ENCODE measurements at regions not wholly inside any gene's neighbourhood (a gene's known extent, or its start where the extent isn't known, plus 50 kb on each side); places are given as distances from the start of the nearest gene placed in this dataset.

GRCh38 chr10:35822316-35822715 is 180.2 kb upstream of the FZD8 start:
- intact Hi-C loops (cut with micrococcal nuclease; ENCODE audit: unreplicated experiment) = no loop called here
- ATAC-seq = peak; percentile 77
- POLR2A ChIA-PET = interaction anchor here (0.6 to 1.1 kb wide), 2 partner anchors 10 to 43 kb away, joined by 3 to 9 read pairs; no protein-coding TSS in a partner anchor
- Histone ChIP-seq H3K9me3 (replicated peaks; ENCODE audit: control insufficient read depth, insufficient read depth, low read length) (no peaks in the 10 kb centered on the region; the same call in 2 of the 3 replicates), H3K9ac (ENCODE audit: control insufficient read depth, insufficient read depth, low read length) (no peak overlapping the region), H4K20me1 (ENCODE audit: control insufficient read depth, insufficient read depth) (no peaks in the 10 kb centered on the region), H2AFZ (ENCODE audit: control insufficient read depth, low read depth, low read length) (no peak overlapping the region), H3K4me2 (ENCODE audit: control insufficient read depth, insufficient read depth) (no peak overlapping the region), H3K27me3 (replicated peaks in 1 of 2; ENCODE audit: control insufficient read depth in 2 of 2, insufficient read depth in 2 of 2, low read length in 1 of 2) (no peaks in the 10 kb centered on the region), H3K36me3 (ENCODE audit: control insufficient read depth in 2 of 2, insufficient read depth in 2 of 2, low read length in 1 of 2) (no peaks in the 10 kb centered on the region), H3K4me1 (ENCODE audit: control insufficient read depth, insufficient read depth, low read length) (no peaks in the 10 kb centered on the region), H3K27ac (ENCODE audit: control insufficient read depth, insufficient read depth) (no peak overlapping the region), H3K79me2 (ENCODE audit: control insufficient read depth, insufficient read depth, low read length) (no peaks in the 10 kb centered on the region), H3K4me3 (no peak overlapping the region)
- BruUV-seq (replicated peaks) = no TSS peak
- RAD21 ChIA-PET (ENCODE audit: unreplicated experiment) = interaction anchor here (1.0 to 2.4 kb wide), 3 partner anchors 8 to 12 kb away, joined by 5 to 12 read pairs (median 9); no protein-coding TSS in a partner anchor
- TF ChIP-seq RB1 (IDR thresholded peaks at IDR 0.05; ENCODE audit: borderline replicate concordance) (no peak), POU2F2 (IDR thresholded peaks at IDR 0.05; ENCODE audit: borderline replicate concordance, low read depth, low read length) (no peak), MEF2B (IDR thresholded peaks at IDR 0.05; ENCODE audit: partially characterized antibody, poor library complexity, severe bottlenecking) (peak; percentile 24), IKZF1 (conservative IDR thresholded peaks at IDR 0.05) (peak; percentile 15; the same call in 1 of the 2 replicates), RUNX3 (IDR thresholded peaks at IDR 0.05; ENCODE audit: low read length) (peak; percentile 26; the same call in 1 of the 2 replicates), RAD51 (IDR thresholded peaks at IDR 0.05) (no peak)
- CTCF ChIA-PET = interaction anchor here (1.0 to 1.4 kb wide), 2 partner anchors 10 to 75 kb away, joined by 3 to 4 read pairs; no protein-coding TSS in a partner anchor
- DNase-seq (ENCODE audit: low read depth, low spot score) = no peak
- 37% methylated on average over 9 of the region's 9 CpGs for WGBS (ENCODE audit: insufficient coverage, insufficient replicate concordance, low lambda C conversion rate, missing lambda C conversion rate)
- in situ Hi-C loops (cut with MboI) = no loop called here
- SMC1A ChIA-PET (ENCODE audit: uncharacterized antibody, unreplicated experiment) = interaction anchor here (1.0 to 3.2 kb wide), 6 partner anchors 9 to 43 kb away, joined by 3 to 17 read pairs (median 4); no protein-coding TSS in a partner anchor
- no peak for FAIRE-seq

- intact Hi-C loops (cut with micrococcal nuclease; ENCODE audit: unreplicated experiment) = no loop called here
- H3K9me3 ChIP-seq (replicated peaks; ENCODE audit: control insufficient read depth, insufficient read depth, low read length) = no peaks in the 10 kb centered on the region; the same call in 2 of the 3 replicates
- CTCF ChIA-PET = interaction anchor here (1.0 to 1.4 kb wide), 3 partner anchors 10 to 14 kb away, joined by 3 to 4 read pairs (median 3); no protein-coding TSS in a partner anchor
- POLR2A ChIA-PET = interaction anchor here (1.3 to 1.5 kb wide), 2 partner anchors 9 to 12 kb away, joined by 4 read pairs; no protein-coding TSS in a partner anchor
- no peaks in the 10 kb centered on the region for H3K36me3 ChIP-seq (ENCODE audit: control insufficient read depth in 2 of 2, insufficient read depth in 2 of 2, low read length in 1 of 2)
- H2AFZ ChIP-seq (ENCODE audit: control insufficient read depth, low read depth, low read length) = peak overlapping the region; percentile 44
- no peak overlapping the region for H3K4me2 ChIP-seq (ENCODE audit: control insufficient read depth, insufficient read depth)
- BruUV-seq (replicated peaks) = no TSS peak
- no peak overlapping the region for H3K4me3 ChIP-seq
- FAIRE-seq = peak; percentile 59
- H3K27me3 ChIP-seq (replicated peaks in 1 of 2; ENCODE audit: control insufficient read depth in 2 of 2, insufficient read depth in 2 of 2, low read length in 1 of 2) = no peaks in the 10 kb centered on the region
- H3K79me2 ChIP-seq (ENCODE audit: control insufficient read depth, insufficient read depth, low read length) = no peaks in the 10 kb centered on the region
- SMC1A ChIA-PET (ENCODE audit: uncharacterized antibody, unreplicated experiment) = interaction anchor here (0.8 to 3.2 kb wide), 11 partner anchors 8 to 626 kb away, joined by 3 to 17 read pairs (median 4); no protein-coding TSS in a partner anchor
- H3K4me1 ChIP-seq (ENCODE audit: control insufficient read depth, insufficient read depth, low read length) = no peaks in the 10 kb centered on the region
- no peak overlapping the region for H3K9ac ChIP-seq (ENCODE audit: control insufficient read depth, insufficient read depth, low read length)
- WGBS (ENCODE audit: insufficient coverage, insufficient replicate concordance, low lambda C conversion rate, missing lambda C conversion rate) = 0% methylated on average over 4 of the region's 4 CpGs
- RAD21 ChIA-PET (ENCODE audit: unreplicated experiment) = interaction anchor here (0.7 to 2.4 kb wide), 10 partner anchors 9 to 64 kb away, joined by 3 to 12 read pairs (median 4); no protein-coding TSS in a partner anchor
- peak; percentile 20 for DNase-seq (ENCODE audit: low read depth, low spot score)
- ATAC-seq = peak; percentile 81
- peak overlapping the region; percentile 24; the same call in 1 of the 2 replicates for H3K27ac ChIP-seq (ENCODE audit: control insufficient read depth, insufficient read depth)
- H4K20me1 ChIP-seq (ENCODE audit: control insufficient read depth, insufficient read depth) = no peaks in the 10 kb centered on the region
- in situ Hi-C loops (cut with MboI) = no loop called here
- TF ChIP-seq PAX5 (IDR thresholded peaks at IDR 0.05; ENCODE audit: borderline replicate concordance, low read depth, low read length) (0 out of 2 replicates have a peak, but pooled peaks have one; percentile 42), CREM (IDR thresholded peaks at IDR 0.05; ENCODE audit: low read depth) (peak; percentile 30; the same call in 1 of the 2 replicates), HCFC1 (IDR thresholded peaks at IDR 0.05; ENCODE audit: low read length) (no peak), SPI1 (IDR thresholded peaks at IDR 0.05; ENCODE audit: borderline replicate concordance, insufficient read depth, low read depth, low read length) (peak; percentile 45; the same call in 1 of the 2 replicates), MEF2B (IDR thresholded peaks at IDR 0.05; ENCODE audit: partially characterized antibody, poor library complexity, severe bottlenecking) (no peak), IKZF2 (IDR thresholded peaks at IDR 0.05) (peak in 1 of 2 experiments; percentile 13; a peak in 2 of 4 replicates), RBBP5 (conservative IDR thresholded peaks at IDR 0.05) (no peak), ATF7 (IDR thresholded peaks at IDR 0.05; ENCODE audit: low read depth) (peak; percentile 79; the same call in 1 of the 2 replicates), ZNF384 (IDR thresholded peaks at IDR 0.05; ENCODE audit: borderline replicate concordance, low read depth, low read length) (no peak), EP300 (IDR thresholded peaks at IDR 0.05; ENCODE audit: borderline replicate concordance in 1 of 2, control insufficient read depth in 1 of 2, low read depth in 2 of 2, low read length in 2 of 2) (peak in 1 of 2 experiments; percentile 34; a peak in 2 of 4 replicates), MEF2A (IDR thresholded peaks at IDR 0.05; ENCODE audit: insufficient read depth, low read depth, low read length) (no peak)
Measured at GRCh38 chr10:35821339-35821911, 179.3 kb upstream of the FZD8 start.
